ENCODE measurements at regions not wholly inside any gene's neighbourhood (a gene's known extent, or its start where the extent isn't known, plus 50 kb on each side); places are given as distances from the start of the nearest gene placed in this dataset.

GRCh38 chr6:167658106-167658505 lies 168.6 kb upstream of the AFDN start:
- Histone ChIP-seq H3K4me3 (ENCODE audit: low read depth, low read length) (no peak overlapping the region), H3K9me3 (ENCODE audit: control insufficient read depth, insufficient read depth, low read depth, low read length) (no peaks in the 10 kb centered on the region), H3K36me3 (ENCODE audit: control insufficient read depth in 2 of 2, insufficient read depth in 1 of 2, low read length in 2 of 2) (no peaks in the 10 kb centered on the region), H3K27ac (ENCODE audit: extremely low read depth, low read depth, low read length) (no peak overlapping the region), H3K4me1 (ENCODE audit: control insufficient read depth, insufficient read depth, low read length) (no peaks in the 10 kb centered on the region)
- POLR2A ChIA-PET, result no interaction called here
- TF ChIP-seq BCL11B (tag by site-specific recombination; IDR thresholded peaks at IDR 0.05; ENCODE audit: low read depth) (no peak), FEZF1 (tag by site-specific recombination; IDR thresholded peaks at IDR 0.05) (no peak), ZSCAN30 (tag by site-specific recombination; IDR thresholded peaks at IDR 0.05) (no peak), ZNF654 (tag by site-specific recombination; IDR thresholded peaks at IDR 0.05; ENCODE audit: low read depth) (no peak), GLI2 (tag by site-specific recombination; IDR thresholded peaks at IDR 0.05; ENCODE audit: borderline replicate concordance, low read depth) (no peak), ZSCAN4 (tag by site-specific recombination; IDR thresholded peaks at IDR 0.05) (no peak), ZNF610 (tag by site-specific recombination; IDR thresholded peaks at IDR 0.05; ENCODE audit: borderline replicate concordance) (no peak)
- CTCF ChIA-PET, result no interaction called here

- no peak for TF ChIP-seq RBAK (tag by site-specific recombination; IDR thresholded peaks at IDR 0.05)
- TF ChIP-seq ZNF112 (tag by site-specific recombination; IDR thresholded peaks at IDR 0.05), result no peak
- TF ChIP-seq ZBTB6 (tag by site-specific recombination; IDR thresholded peaks at IDR 0.05), result no peak
- TF ChIP-seq KLF1 (tag by site-specific recombination; IDR thresholded peaks at IDR 0.05), result no peak
- TF ChIP-seq ZXDB (tag by site-specific recombination; IDR thresholded peaks at IDR 0.05), result no peak
- no peak for TF ChIP-seq PRDM6 (tag by site-specific recombination; IDR thresholded peaks at IDR 0.05)
- Histone ChIP-seq H3K4me1 (ENCODE audit: control insufficient read depth, insufficient read depth, low read length) (no peaks in the 10 kb centered on the region), H3K36me3 (ENCODE audit: control insufficient read depth in 2 of 2, insufficient read depth in 1 of 2, low read length in 2 of 2) (no peaks in the 10 kb centered on the region), H3K9me3 (ENCODE audit: control insufficient read depth, insufficient read depth, low read depth, low read length) (no peaks in the 10 kb centered on the region), H3K4me3 (ENCODE audit: low read depth, low read length) (no peak overlapping the region), H3K27ac (ENCODE audit: extremely low read depth, low read depth, low read length) (no peak overlapping the region)
- POLR2A ChIA-PET, result no interaction called here
- CTCF ChIA-PET, result no interaction called here
Measured at GRCh38 chr6:167659046-167659445, 167.7 kb upstream of the AFDN start.

- Histone ChIP-seq H3K36me3 (ENCODE audit: control insufficient read depth in 2 of 2, insufficient read depth in 1 of 2, low read length in 2 of 2) (no peaks in the 10 kb centered on the region), H3K4me3 (ENCODE audit: low read depth, low read length) (no peak overlapping the region), H3K4me1 (ENCODE audit: control insufficient read depth, insufficient read depth, low read length) (no peaks in the 10 kb centered on the region), H3K9me3 (ENCODE audit: control insufficient read depth, insufficient read depth, low read depth, low read length) (no peaks in the 10 kb centered on the region), H3K27ac (ENCODE audit: extremely low read depth, low read depth, low read length) (no peak overlapping the region)
- CTCF ChIA-PET, result no interaction called here
- POLR2A ChIA-PET, result no interaction called here
- TF ChIP-seq ZNF514 (tag by site-specific recombination; IDR thresholded peaks at IDR 0.05) (no peak), ZNF488 (tag by site-specific recombination; IDR thresholded peaks at IDR 0.05) (no peak), ZNF133 (tag by site-specific recombination; IDR thresholded peaks at IDR 0.05) (no peak), ZBTB49 (tag by site-specific recombination; IDR thresholded peaks at IDR 0.05; ENCODE audit: low read depth) (no peak), ZNF76 (tag by site-specific recombination; IDR thresholded peaks at IDR 0.05; ENCODE audit: borderline replicate concordance, low read depth) (no peak), GLIS2 (tag by site-specific recombination; IDR thresholded peaks at IDR 0.05) (no peak), ZNF610 (tag by site-specific recombination; IDR thresholded peaks at IDR 0.05; ENCODE audit: borderline replicate concordance) (no peak), TSHZ1 (tag by site-specific recombination; IDR thresholded peaks at IDR 0.05; ENCODE audit: borderline replicate concordance) (no peak), ZNF521 (tag by site-specific recombination; IDR thresholded peaks at IDR 0.05) (no peak)
Measured at GRCh38 chr6:167660424-167660823, 166.3 kb upstream of the AFDN start.
